GM19324 (cell line): ENCODE measurements at regions not wholly inside any gene's neighbourhood (a gene's known extent, or its start where the extent isn't known, plus 50 kb on each side); places are given as distances from the start of the nearest gene placed in this dataset.
"Not testable (repeated sequence)": the region's sequence is repeated elsewhere in the genome, so short reads cannot be mapped to it uniquely, and the experiment has no call there.

Experiments used
- ATAC-seq: cut with Tn5 transposase; IDR thresholded peaks from one replicate; pipeline ENCODE4 v1.9.1; 2021; ENCODE audit warnings: mild to moderate bottlenecking, moderate library complexity; ENCODE audit not compliant: unreplicated experiment, low FRiP score

- ATAC-seq, result no peak
Observed at GRCh38 chr1:78291418-78291817, 199.4 kb upstream of the PTGFR start.

- ATAC-seq, result no peak
Observed at GRCh38 chr1:78291872-78292271, 198.9 kb upstream of the PTGFR start.

- no peak for ATAC-seq
Observed at GRCh38 chr1:78292361-78292760, 198.4 kb upstream of the PTGFR start.

- no peak for ATAC-seq
Observed at GRCh38 chr1:78297836-78298235, 192.9 kb upstream of the PTGFR start.

GRCh38 chr1:78298349-78298748 is 192.4 kb upstream of the PTGFR start:
- ATAC-seq, result no peak

- no peak for ATAC-seq
Observed at GRCh38 chr1:78301141-78301540, 189.6 kb upstream of the PTGFR start.

- ATAC-seq, result no peak
Observed at GRCh38 chr1:78303620-78304019, 187.2 kb upstream of the PTGFR start.

- no peak for ATAC-seq
Observed at GRCh38 chr1:78304341-78304740, 186.4 kb upstream of the PTGFR start.

GRCh38 chr1:78304761-78305160 is 186.0 kb upstream of the PTGFR start:
- no peak for ATAC-seq

GRCh38 chr1:78310261-78310660 is 180.5 kb upstream of the PTGFR start:
- ATAC-seq, result not testable (repeated sequence)

- no peak for ATAC-seq
Observed at GRCh38 chr1:78318011-78318410, 172.8 kb upstream of the PTGFR start.

- no peak for ATAC-seq
Observed at GRCh38 chr1:78319603-78320002, 171.2 kb upstream of the PTGFR start.

- ATAC-seq, result no peak
Observed at GRCh38 chr1:78322928-78323680, 167.7 kb upstream of the PTGFR start.

GRCh38 chr1:78325293-78325692 is 165.5 kb upstream of the PTGFR start:
- ATAC-seq, result no peak

GRCh38 chr1:78329475-78329874 is 161.3 kb upstream of the PTGFR start:
- ATAC-seq, result no peak

GRCh38 chr1:78331799-78332198 is 159.0 kb upstream of the PTGFR start:
- no peak for ATAC-seq

- ATAC-seq, result peak; percentile 84
Observed at GRCh38 chr1:78333502-78333901, 157.3 kb upstream of the PTGFR start.

- no peak for ATAC-seq
Observed at GRCh38 chr1:78334114-78334513, 156.7 kb upstream of the PTGFR start.

- no peak for ATAC-seq
Observed at GRCh38 chr1:78334952-78335351, 155.8 kb upstream of the PTGFR start.

- not testable (repeated sequence) for ATAC-seq
Observed at GRCh38 chr1:78336751-78337150, 154.0 kb upstream of the PTGFR start.

- no peak for ATAC-seq
Observed at GRCh38 chr1:78339490-78339889, 151.3 kb upstream of the PTGFR start.

- ATAC-seq, result no peak
Observed at GRCh38 chr1:78340006-78340405, 150.8 kb upstream of the PTGFR start.
